Stomach smooth muscle (tissue), 2 donors: ENCODE measurements at regions not wholly inside any gene's neighbourhood (a gene's known extent, or its start where the extent isn't known, plus 50 kb on each side); places are given as distances from the start of the nearest gene placed in this dataset.

Experiments used
- H3K27ac ChIP-seq: one replicate; pipeline ENCODE4 v1.7.0; 2013; ENCODE audit warnings: mild to moderate bottlenecking, low read length, inconsistent platforms
- H3K27me3 ChIP-seq, 2 donors: one replicate each; pipeline ENCODE4 v1.7.0; 2013; ENCODE audit warnings: low read length in 2 of 2; ENCODE audit not compliant: insufficient read depth in 2 of 2, control insufficient read depth in 1 of 2
- H3K36me3 ChIP-seq, 2 donors: one replicate each; pipeline ENCODE4 v1.7.0; 2013; ENCODE audit warnings: low read length in 2 of 2; ENCODE audit not compliant: control insufficient read depth in 2 of 2, insufficient read depth in 2 of 2
- H3K4me1 ChIP-seq: one replicate; pipeline ENCODE4 v1.7.0; 2013; ENCODE audit warnings: low read length; ENCODE audit not compliant: control insufficient read depth, insufficient read depth
- H3K4me3 ChIP-seq, 2 donors: one replicate each; pipeline ENCODE4 v1.7.0; 2013; ENCODE audit warnings: low read length in 2 of 2
- H3K9ac ChIP-seq, 2 donors: one replicate each; pipeline ENCODE4 v1.7.0; 2013; ENCODE audit warnings: low read length in 2 of 2, mild to moderate bottlenecking in 1 of 2
- H3K9me3 ChIP-seq, 2 donors: one replicate each; pipeline ENCODE4 v1.7.0; 2013; ENCODE audit warnings: low read length in 2 of 2; ENCODE audit not compliant: control insufficient read depth in 2 of 2
- donor health status: healthy.
- donor health status: Pancreatic carcinoma.

GRCh38 chr12:77777274-77777673 is 53.4 kb upstream of the NAV3 start:
- H3K36me3 ChIP-seq, result no peaks in the 10 kb centered on the region
- H3K27ac ChIP-seq, result no peak overlapping the region
- no peaks in the 10 kb centered on the region for H3K27me3 ChIP-seq
- no peak overlapping the region for H3K4me3 ChIP-seq
- H3K4me1 ChIP-seq, result no peaks in the 10 kb centered on the region
- no peak overlapping the region for H3K9ac ChIP-seq
- H3K9me3 ChIP-seq, result no peaks in the 10 kb centered on the region

GRCh38 chr12:77774761-77775160 is 55.9 kb upstream of the NAV3 start:
- Histone ChIP-seq H3K27me3 (no peaks in the 10 kb centered on the region), H3K36me3 (no peaks in the 10 kb centered on the region), H3K27ac (no peak overlapping the region), H3K4me1 (no peaks in the 10 kb centered on the region), H3K9ac (no peak overlapping the region), H3K4me3 (no peak overlapping the region), H3K9me3 (no peaks in the 10 kb centered on the region)

- no peak overlapping the region for H3K27ac ChIP-seq
- H3K9me3 ChIP-seq, result no peaks in the 10 kb centered on the region
- H3K4me1 ChIP-seq, result no peaks in the 10 kb centered on the region
- no peak overlapping the region for H3K4me3 ChIP-seq
- no peaks in the 10 kb centered on the region for H3K27me3 ChIP-seq
- H3K9ac ChIP-seq, result no peak overlapping the region
- no peaks in the 10 kb centered on the region for H3K36me3 ChIP-seq
Measured at GRCh38 chr12:77772676-77773298, 57.9 kb upstream of the NAV3 start.

- Histone ChIP-seq H3K9me3 (no peaks in the 10 kb centered on the region), H3K4me3 (no peak overlapping the region), H3K27me3 (no peaks in the 10 kb centered on the region), H3K9ac (no peak overlapping the region), H3K4me1 (no peaks in the 10 kb centered on the region), H3K27ac (no peak overlapping the region), H3K36me3 (no peaks in the 10 kb centered on the region)
Measured at GRCh38 chr12:77768558-77768957, 62.1 kb upstream of the NAV3 start.

- no peak overlapping the region for H3K9ac ChIP-seq
- no peaks in the 10 kb centered on the region for H3K4me1 ChIP-seq
- H3K36me3 ChIP-seq, result no peaks in the 10 kb centered on the region
- no peak overlapping the region for H3K27ac ChIP-seq
- H3K27me3 ChIP-seq, result no peaks in the 10 kb centered on the region
- no peak overlapping the region for H3K4me3 ChIP-seq
- H3K9me3 ChIP-seq, result no peaks in the 10 kb centered on the region
Measured at GRCh38 chr12:77767756-77768343, 62.8 kb upstream of the NAV3 start.

GRCh38 chr12:77767335-77767734 is 63.4 kb upstream of the NAV3 start:
- H3K27me3 ChIP-seq, result no peaks in the 10 kb centered on the region
- H3K9me3 ChIP-seq, result no peaks in the 10 kb centered on the region
- H3K36me3 ChIP-seq, result no peaks in the 10 kb centered on the region
- H3K4me1 ChIP-seq, result no peaks in the 10 kb centered on the region
- no peak overlapping the region for H3K4me3 ChIP-seq
- H3K9ac ChIP-seq, result no peak overlapping the region
- H3K27ac ChIP-seq, result no peak overlapping the region

- Histone ChIP-seq H3K36me3 (no peaks in the 10 kb centered on the region), H3K9ac (no peak overlapping the region), H3K4me3 (no peak overlapping the region), H3K27me3 (no peaks in the 10 kb centered on the region), H3K27ac (no peak overlapping the region), H3K9me3 (no peaks in the 10 kb centered on the region), H3K4me1 (no peaks in the 10 kb centered on the region)
Measured at GRCh38 chr12:77766224-77766623, 64.5 kb upstream of the NAV3 start.

GRCh38 chr12:77761286-77761685 is 69.4 kb upstream of the NAV3 start:
- no peak overlapping the region for H3K9ac ChIP-seq
- H3K4me1 ChIP-seq, result no peaks in the 10 kb centered on the region
- H3K27me3 ChIP-seq, result no peaks in the 10 kb centered on the region
- H3K36me3 ChIP-seq, result no peaks in the 10 kb centered on the region
- no peak overlapping the region for H3K27ac ChIP-seq
- H3K4me3 ChIP-seq, result no peak overlapping the region
- no peaks in the 10 kb centered on the region for H3K9me3 ChIP-seq

GRCh38 chr12:77760271-77761025 is 70.2 kb upstream of the NAV3 start:
- Histone ChIP-seq H3K27me3 (no peaks in the 10 kb centered on the region), H3K36me3 (no peaks in the 10 kb centered on the region), H3K9me3 (no peaks in the 10 kb centered on the region), H3K9ac (no peak overlapping the region), H3K4me1 (no peaks in the 10 kb centered on the region), H3K27ac (no peak overlapping the region), H3K4me3 (no peak overlapping the region)

- H3K27me3 ChIP-seq, result no peaks in the 10 kb centered on the region
- H3K27ac ChIP-seq, result no peak overlapping the region
- H3K4me3 ChIP-seq, result no peak overlapping the region
- H3K9ac ChIP-seq, result no peak overlapping the region
- H3K36me3 ChIP-seq, result no peaks in the 10 kb centered on the region
- H3K4me1 ChIP-seq, result no peaks in the 10 kb centered on the region
- H3K9me3 ChIP-seq, result no peaks in the 10 kb centered on the region
Measured at GRCh38 chr12:77754086-77754485, 76.6 kb upstream of the NAV3 start.

GRCh38 chr12:77751939-77752338 is 78.8 kb upstream of the NAV3 start:
- Histone ChIP-seq H3K27me3 (no peaks in the 10 kb centered on the region), H3K27ac (no peak overlapping the region), H3K9ac (no peak overlapping the region), H3K4me1 (no peaks in the 10 kb centered on the region), H3K9me3 (no peaks in the 10 kb centered on the region), H3K36me3 (no peaks in the 10 kb centered on the region), H3K4me3 (no peak overlapping the region)
